ENCODE measurements at regions not wholly inside any gene's neighbourhood (a gene's known extent, or its start where the extent isn't known, plus 50 kb on each side); places are given as distances from the start of the nearest gene placed in this dataset.

GRCh38 chr4:27764526-27764837 lies 903.8 kb downstream of the STIM2 start:
- H3K27ac ChIP-seq = no peak overlapping the region
- TF ChIP-seq ZFX (IDR thresholded peaks at IDR 0.05; ENCODE audit: borderline replicate concordance) (no peak), CTCF (IDR thresholded peaks at IDR 0.05) (no peak)

- TF ChIP-seq CTCF (IDR thresholded peaks at IDR 0.05) (no peak), ZFX (IDR thresholded peaks at IDR 0.05; ENCODE audit: borderline replicate concordance) (no peak)
- no peak overlapping the region for H3K27ac ChIP-seq
These were observed 910.3 kb downstream of the STIM2 start for GRCh38 chr4:27770895-27771294.

- TF ChIP-seq ZFX (IDR thresholded peaks at IDR 0.05; ENCODE audit: borderline replicate concordance) = no peak
- no peak for TF ChIP-seq CTCF (IDR thresholded peaks at IDR 0.05)
- no peak overlapping the region for H3K27ac ChIP-seq
These were observed 914.5 kb downstream of the STIM2 start for GRCh38 chr4:27775156-27775555.

- H3K27ac ChIP-seq = no peak overlapping the region
- TF ChIP-seq ZFX (IDR thresholded peaks at IDR 0.05; ENCODE audit: borderline replicate concordance) = no peak
- no peak for TF ChIP-seq CTCF (IDR thresholded peaks at IDR 0.05)
These were observed 919.2 kb downstream of the STIM2 start for GRCh38 chr4:27779827-27780226.

GRCh38 chr4:27787195-27787594 lies 926.6 kb downstream of the STIM2 start:
- TF ChIP-seq CTCF (IDR thresholded peaks at IDR 0.05) (no peak), ZFX (IDR thresholded peaks at IDR 0.05; ENCODE audit: borderline replicate concordance) (no peak)

GRCh38 chr4:27789773-27790172 lies 929.1 kb downstream of the STIM2 start:
- TF ChIP-seq CTCF (IDR thresholded peaks at IDR 0.05) (no peak), ZFX (IDR thresholded peaks at IDR 0.05; ENCODE audit: borderline replicate concordance) (no peak)
- H3K27ac ChIP-seq = no peak overlapping the region

More at GRCh38 chr4:27787195-27787594, 926.6 kb downstream of the STIM2 start:
- no peak overlapping the region for H3K27ac ChIP-seq

GRCh38 chr4:27790911-27791310 lies 930.3 kb downstream of the STIM2 start:
- no peak for TF ChIP-seq CTCF (IDR thresholded peaks at IDR 0.05)
- no peak for TF ChIP-seq ZFX (IDR thresholded peaks at IDR 0.05; ENCODE audit: borderline replicate concordance)
- no peak overlapping the region for H3K27ac ChIP-seq
